ENCODE measurements at regions not wholly inside any gene's neighbourhood (a gene's known extent, or its start where the extent isn't known, plus 50 kb on each side); places are given as distances from the start of the nearest gene placed in this dataset.

- no peak for TF ChIP-seq CTCF (IDR thresholded peaks at IDR 0.05; ENCODE audit: insufficient read depth, low read length, poor library complexity, severe bottlenecking)
- no peak for TF ChIP-seq EZH2phosphoT487 (conservative IDR thresholded peaks at IDR 0.05; ENCODE audit: low read length)
- no peaks in the 10 kb centered on the region for H3K9me3 ChIP-seq (ENCODE audit: insufficient read depth, low read length)
- H3K9me2 ChIP-seq (replicated peaks; ENCODE audit: insufficient read depth, low read length): no peaks in the 10 kb centered on the region
- no peaks in the 10 kb centered on the region for H3F3A ChIP-seq (ENCODE audit: insufficient read depth)
- H2AFZ ChIP-seq (ENCODE audit: low read depth, low read length, severe bottlenecking): no peak overlapping the region
- H3K4me3 ChIP-seq (ENCODE audit: insufficient read depth, low read length, poor library complexity, severe bottlenecking): no peak overlapping the region
- no peaks in the 10 kb centered on the region for H3K27me3 ChIP-seq (ENCODE audit: low read length)
- no peaks in the 10 kb centered on the region for H3K36me3 ChIP-seq (ENCODE audit: low read length)
- no peak overlapping the region for H3K9ac ChIP-seq (ENCODE audit: low read length)
- no peaks in the 10 kb centered on the region for H3K79me2 ChIP-seq (ENCODE audit: insufficient read depth, low read length)
- H3K27ac ChIP-seq (ENCODE audit: low read depth, low read length): no peak overlapping the region
- no peak overlapping the region for H3K4me2 ChIP-seq (ENCODE audit: low read depth, low read length, poor library complexity, severe bottlenecking)
- H4K20me1 ChIP-seq (ENCODE audit: low read depth, low read length): no peaks in the 10 kb centered on the region
Observed at GRCh38 chr3:147906285-147906684, 497.1 kb downstream of the ZIC1 start.

GRCh38 chr3:147914532-147914931 is 505.4 kb downstream of the ZIC1 start:
- H3K4me2 ChIP-seq (ENCODE audit: low read depth, low read length, poor library complexity, severe bottlenecking): no peak overlapping the region

GRCh38 chr3:147915057-147915456 is 505.9 kb downstream of the ZIC1 start:
- Histone ChIP-seq H3K36me3 (ENCODE audit: low read length) (no peaks in the 10 kb centered on the region), H3K9me2 (replicated peaks; ENCODE audit: insufficient read depth, low read length) (no peaks in the 10 kb centered on the region), H3K9ac (ENCODE audit: low read length) (no peak overlapping the region), H3K9me3 (ENCODE audit: insufficient read depth, low read length) (no peaks in the 10 kb centered on the region), H3K4me3 (ENCODE audit: insufficient read depth, low read length, poor library complexity, severe bottlenecking) (no peak overlapping the region), H3K79me2 (ENCODE audit: insufficient read depth, low read length) (no peaks in the 10 kb centered on the region), H3F3A (ENCODE audit: insufficient read depth) (no peaks in the 10 kb centered on the region), H3K27ac (ENCODE audit: low read depth, low read length) (no peak overlapping the region), H3K4me2 (ENCODE audit: low read depth, low read length, poor library complexity, severe bottlenecking) (no peak overlapping the region), H4K20me1 (ENCODE audit: low read depth, low read length) (no peaks in the 10 kb centered on the region), H3K27me3 (ENCODE audit: low read length) (no peaks in the 10 kb centered on the region), H2AFZ (ENCODE audit: low read depth, low read length, severe bottlenecking) (no peak overlapping the region)
- no peak for TF ChIP-seq EZH2phosphoT487 (conservative IDR thresholded peaks at IDR 0.05; ENCODE audit: low read length)
- TF ChIP-seq CTCF (IDR thresholded peaks at IDR 0.05; ENCODE audit: insufficient read depth, low read length, poor library complexity, severe bottlenecking): no peak

More at GRCh38 chr3:147914532-147914931, 505.4 kb downstream of the ZIC1 start:
- Histone ChIP-seq H3K9me2 (replicated peaks; ENCODE audit: insufficient read depth, low read length) (no peaks in the 10 kb centered on the region), H2AFZ (ENCODE audit: low read depth, low read length, severe bottlenecking) (no peak overlapping the region), H4K20me1 (ENCODE audit: low read depth, low read length) (no peaks in the 10 kb centered on the region), H3K79me2 (ENCODE audit: insufficient read depth, low read length) (no peaks in the 10 kb centered on the region), H3K27ac (ENCODE audit: low read depth, low read length) (no peak overlapping the region), H3F3A (ENCODE audit: insufficient read depth) (no peaks in the 10 kb centered on the region), H3K4me3 (ENCODE audit: insufficient read depth, low read length, poor library complexity, severe bottlenecking) (no peak overlapping the region), H3K9me3 (ENCODE audit: insufficient read depth, low read length) (no peaks in the 10 kb centered on the region), H3K27me3 (ENCODE audit: low read length) (no peaks in the 10 kb centered on the region), H3K36me3 (ENCODE audit: low read length) (no peaks in the 10 kb centered on the region), H3K9ac (ENCODE audit: low read length) (no peak overlapping the region)
- no peak for TF ChIP-seq CTCF (IDR thresholded peaks at IDR 0.05; ENCODE audit: insufficient read depth, low read length, poor library complexity, severe bottlenecking)
- no peak for TF ChIP-seq EZH2phosphoT487 (conservative IDR thresholded peaks at IDR 0.05; ENCODE audit: low read length)
